Activated CD4-positive, alpha-beta memory T cell treated with anti-CD3 and anti-CD28 coated beads for 36 hours (primary cell): ENCODE measurements at regions not wholly inside any gene's neighbourhood (a gene's known extent, or its start where the extent isn't known, plus 50 kb on each side); places are given as distances from the start of the nearest gene placed in this dataset.

Experiments used
- CTCF ChIA-PET: fragments of 350-600 bp; sonication (Branson Sonifier 250); formaldehyde crosslinking; loops from one replicate; lab custom pipeline; 2021; ENCODE audit warnings: antibody characterized with exemption, inconsistent platforms; lab: Charles Lee
- POLR2A ChIA-PET: fragments of 350-600 bp; sonication (Branson Sonifier 250); formaldehyde crosslinking; loops from one replicate; lab custom pipeline; 2021; ENCODE audit warnings: antibody characterized with exemption; lab: Charles Lee
- DNase-seq: peaks from one replicate; pipeline ENCODE4 v3.0.0-alpha.2; 2020
- H3K27ac Mint-ChIP-seq: one replicate; pipeline ENCODE4 v1.8.0; 2021; ENCODE audit warnings: mixed read lengths
- H3K27me3 Mint-ChIP-seq: one replicate; pipeline ENCODE4 v1.8.0; 2021; ENCODE audit warnings: mixed read lengths
- H3K36me3 Mint-ChIP-seq: one replicate; pipeline ENCODE4 v1.8.0; 2021; ENCODE audit warnings: mixed read lengths
- H3K4me1 Mint-ChIP-seq: one replicate; pipeline ENCODE4 v1.8.0; 2021; ENCODE audit warnings: low read depth, mixed read lengths
- H3K4me3 Mint-ChIP-seq: one replicate; pipeline ENCODE4 v1.8.0; 2021; ENCODE audit warnings: mild to moderate bottlenecking, mixed read lengths
- H3K9me3 Mint-ChIP-seq: one replicate; pipeline ENCODE4 v1.8.0; 2021; ENCODE audit warnings: mixed read lengths
- intact Hi-C: fragments of 100-400 bp; cut with micrococcal nuclease; formaldehyde crosslinking; loops from one replicate; pipeline ENCODE4 v1.15.1; 2023

DNA sequence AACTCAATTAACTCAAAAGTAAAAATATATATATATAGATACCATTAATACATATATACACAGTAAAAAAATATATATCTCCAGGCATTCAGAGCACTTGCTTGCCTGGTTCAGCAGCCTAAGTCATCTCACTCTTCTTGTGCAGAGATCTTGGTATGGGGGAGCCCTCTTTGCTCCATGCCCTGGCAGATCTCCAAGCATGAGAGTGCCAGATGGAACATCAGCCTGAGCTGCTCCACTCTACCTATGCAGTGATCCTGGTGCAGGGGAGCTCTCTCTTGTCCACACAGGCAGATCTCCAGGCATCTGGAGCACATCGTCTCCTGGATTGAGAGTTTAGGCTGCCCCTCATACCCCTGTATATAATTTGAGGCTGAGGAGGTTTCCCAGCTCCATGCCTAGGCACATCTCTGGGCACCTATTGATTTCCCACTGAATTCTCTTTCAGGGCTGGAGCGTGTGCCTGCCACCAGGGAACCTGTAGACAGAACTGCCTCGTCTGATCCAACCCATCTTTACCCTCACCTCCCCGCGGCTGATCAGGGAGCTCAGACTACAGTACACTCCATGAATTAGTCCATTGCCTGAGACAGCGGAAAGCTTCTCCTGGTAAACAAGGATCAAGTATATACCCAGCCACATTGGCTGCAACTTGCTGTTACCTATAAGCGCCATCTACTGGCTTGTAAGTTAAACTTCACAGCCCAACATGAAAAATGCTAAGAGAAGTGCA lies 342.4 kb upstream of the GRIA1 start:
- H3K4me1 Mint-ChIP-seq = no peaks in the 10 kb centered on the region
- no peak overlapping the region for H3K4me3 Mint-ChIP-seq
- H3K36me3 Mint-ChIP-seq = no peaks in the 10 kb centered on the region
- H3K9me3 Mint-ChIP-seq = peaks cover 41% of the 10 kb centered on the region
- ChIA-PET POLR2A (no interaction called here), CTCF (interaction anchor here (1.1 kb wide), 1 partner anchor 817 kb away, joined by 4 read pairs; no protein-coding TSS in a partner anchor)
- intact Hi-C loops = loop anchor here (2.0 kb wide), 1 partner anchor 615 kb away; no protein-coding TSS in a partner anchor
- no peaks in the 10 kb centered on the region for H3K27me3 Mint-ChIP-seq
- H3K27ac Mint-ChIP-seq = no peak overlapping the region
- DNase-seq = no peak

DNA sequence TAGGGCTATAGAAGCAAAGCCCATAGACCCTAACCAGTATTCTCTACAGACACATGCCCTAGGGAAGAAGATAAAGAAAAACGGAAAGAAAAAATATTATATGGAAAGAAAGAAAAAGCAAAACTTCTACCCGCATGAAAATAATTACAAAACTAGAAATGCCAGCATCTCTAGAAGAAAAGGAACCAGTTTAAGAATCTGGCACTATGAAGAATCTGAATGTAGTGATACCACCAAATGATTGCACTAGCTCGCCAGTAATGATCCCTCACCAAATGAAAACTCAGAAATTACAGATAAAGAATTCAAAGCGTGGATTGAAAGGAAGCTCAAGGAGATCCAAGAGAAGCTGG lies 341.9 kb upstream of the GRIA1 start:
- ChIA-PET CTCF (interaction anchor here (0.5 kb wide), 1 partner anchor 165 kb away, joined by 3 read pairs; no protein-coding TSS in a partner anchor), POLR2A (no interaction called here)
- intact Hi-C loops = loop anchor here (2.0 kb wide), 1 partner anchor 616 kb away; no protein-coding TSS in a partner anchor
- no peak overlapping the region for H3K4me3 Mint-ChIP-seq
- H3K4me1 Mint-ChIP-seq = no peaks in the 10 kb centered on the region
- DNase-seq = no peak
- no peaks in the 10 kb centered on the region for H3K27me3 Mint-ChIP-seq
- H3K27ac Mint-ChIP-seq = no peak overlapping the region
- H3K36me3 Mint-ChIP-seq = no peaks in the 10 kb centered on the region
- peaks cover 41% of the 10 kb centered on the region for H3K9me3 Mint-ChIP-seq

DNA sequence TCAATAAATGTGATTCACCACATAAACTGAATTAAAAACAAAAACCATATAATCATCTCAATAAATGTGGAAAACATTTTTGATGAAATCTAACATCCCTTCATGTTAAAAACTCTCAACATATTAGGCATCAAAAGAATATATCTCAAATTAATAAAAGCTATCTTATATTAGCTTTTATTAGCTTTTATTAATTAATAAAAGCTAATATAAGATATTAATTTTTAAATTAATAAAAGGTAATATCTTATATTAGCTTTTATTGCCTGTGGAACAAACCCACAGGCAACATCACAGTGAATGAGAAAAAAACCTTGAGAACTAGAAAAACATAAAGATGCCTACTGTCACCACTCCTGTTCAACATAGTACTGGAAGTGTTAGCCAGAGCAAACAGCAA lies 338.9 kb upstream of the GRIA1 start:
- Mint-ChIP-seq H3K27me3 (no peaks in the 10 kb centered on the region), H3K4me1 (no peaks in the 10 kb centered on the region), H3K36me3 (no peaks in the 10 kb centered on the region), H3K9me3 (peaks cover 30% of the 10 kb centered on the region), H3K27ac (no peak overlapping the region), H3K4me3 (no peak overlapping the region)
- no peak for DNase-seq
- CTCF ChIA-PET = no interaction called here
- intact Hi-C loops = no loop called here
- POLR2A ChIA-PET = no interaction called here

DNA sequence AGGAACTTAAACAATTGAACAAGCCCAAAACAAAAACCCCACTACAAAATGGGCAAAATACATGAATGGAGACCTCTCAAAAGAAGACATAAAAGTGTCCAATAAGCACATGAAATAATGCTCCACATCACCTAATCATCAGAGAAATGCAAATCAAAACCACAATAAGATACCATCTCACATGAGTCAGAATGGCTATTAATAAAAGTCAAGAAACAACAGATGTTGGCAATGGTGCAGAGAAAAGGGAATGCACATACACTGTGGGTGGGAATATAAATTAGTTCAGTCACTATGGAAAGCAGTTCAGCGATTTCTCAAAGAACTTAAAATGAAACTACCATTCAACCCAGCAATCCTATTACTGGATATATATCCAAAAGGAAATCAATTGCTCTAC lies 337.4 kb upstream of the GRIA1 start:
- Mint-ChIP-seq H3K4me1 (no peaks in the 10 kb centered on the region), H3K27me3 (no peaks in the 10 kb centered on the region), H3K27ac (no peak overlapping the region), H3K36me3 (no peaks in the 10 kb centered on the region), H3K4me3 (no peak overlapping the region), H3K9me3 (peaks cover 26% of the 10 kb centered on the region)
- no peak for DNase-seq
- CTCF ChIA-PET = no interaction called here
- intact Hi-C loops = no loop called here
- POLR2A ChIA-PET = no interaction called here

DNA sequence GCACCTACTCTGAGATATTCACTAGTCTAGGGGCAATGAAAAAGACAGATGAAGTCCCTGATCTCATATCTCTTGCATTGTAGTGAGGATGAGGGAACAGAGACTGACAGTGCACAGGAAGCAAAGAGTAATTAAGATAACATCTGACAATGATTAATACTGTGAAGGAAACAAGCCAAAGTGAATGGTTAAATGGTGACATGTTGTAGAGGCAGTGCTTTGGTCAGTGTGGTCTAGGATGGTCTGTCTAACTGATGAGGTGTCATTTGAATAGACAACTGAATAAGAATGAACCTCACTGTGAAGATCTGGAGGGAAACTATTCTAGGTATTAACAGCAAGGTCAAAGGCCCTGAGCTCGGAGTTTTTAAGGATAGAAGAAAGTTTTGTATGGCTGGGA lies 333.3 kb upstream of the GRIA1 start:
- intact Hi-C loops = no loop called here
- no peaks in the 10 kb centered on the region for H3K36me3 Mint-ChIP-seq
- no peak overlapping the region for H3K4me3 Mint-ChIP-seq
- ChIA-PET POLR2A (no interaction called here), CTCF (no interaction called here)
- H3K4me1 Mint-ChIP-seq = no peaks in the 10 kb centered on the region
- H3K27ac Mint-ChIP-seq = no peak overlapping the region
- DNase-seq = no peak
- H3K9me3 Mint-ChIP-seq = peaks cover 10% of the 10 kb centered on the region
- H3K27me3 Mint-ChIP-seq = no peaks in the 10 kb centered on the region

DNA sequence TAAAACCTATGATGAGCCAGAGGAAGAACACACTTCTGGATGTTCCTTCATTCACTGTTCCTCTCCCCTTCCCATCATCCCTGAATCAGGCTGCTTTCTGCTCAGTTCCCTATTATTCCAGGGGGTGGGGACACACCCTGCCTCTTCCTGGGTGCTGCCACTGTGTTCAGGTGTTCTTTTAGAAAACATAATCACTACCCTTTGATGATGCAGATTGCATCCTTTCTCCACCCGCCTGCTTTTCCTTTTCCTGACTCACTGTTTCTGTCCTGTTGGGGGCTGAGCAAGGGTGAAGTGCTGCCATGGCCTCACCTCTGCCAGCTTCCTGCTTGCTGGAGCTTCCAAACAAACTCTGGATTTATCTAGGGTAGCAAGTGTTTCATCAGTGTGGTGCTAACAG lies 331.9 kb upstream of the GRIA1 start:
- H3K4me1 Mint-ChIP-seq = no peaks in the 10 kb centered on the region
- DNase-seq = no peak
- intact Hi-C loops = loop anchor here (2.0 kb wide), 1 partner anchor 46 kb away; no protein-coding TSS in a partner anchor
- no peaks in the 10 kb centered on the region for H3K36me3 Mint-ChIP-seq
- ChIA-PET CTCF (no interaction called here), POLR2A (no interaction called here)
- H3K4me3 Mint-ChIP-seq = no peak overlapping the region
- peaks cover 5% of the 10 kb centered on the region for H3K9me3 Mint-ChIP-seq
- no peaks in the 10 kb centered on the region for H3K27me3 Mint-ChIP-seq
- no peak overlapping the region for H3K27ac Mint-ChIP-seq

DNA sequence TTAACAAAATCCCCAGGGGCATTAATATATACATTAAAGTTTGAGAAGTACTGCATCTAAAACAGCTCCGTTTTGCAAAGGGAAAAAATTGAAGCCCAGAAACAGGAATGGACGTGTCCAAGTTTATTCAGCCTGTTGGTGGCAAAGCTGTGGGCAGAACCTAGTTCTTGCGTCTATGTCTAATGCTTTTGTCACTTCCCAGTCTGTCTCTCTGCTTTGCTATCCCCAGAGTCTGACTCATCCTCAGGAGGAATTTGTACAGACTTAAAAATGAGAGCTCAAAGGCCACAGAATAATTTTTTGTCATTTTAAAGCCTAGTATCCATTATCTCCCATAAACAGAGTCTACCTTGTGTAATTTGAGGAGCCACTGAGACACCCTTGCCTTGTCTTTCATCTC lies 330.9 kb upstream of the GRIA1 start:
- DNase-seq = no peak
- POLR2A ChIA-PET = no interaction called here
- H3K36me3 Mint-ChIP-seq = no peaks in the 10 kb centered on the region
- H3K4me1 Mint-ChIP-seq = no peaks in the 10 kb centered on the region
- no peak overlapping the region for H3K4me3 Mint-ChIP-seq
- CTCF ChIA-PET = no interaction called here
- H3K27me3 Mint-ChIP-seq = no peaks in the 10 kb centered on the region
- no peak overlapping the region for H3K27ac Mint-ChIP-seq
- H3K9me3 Mint-ChIP-seq = no peaks in the 10 kb centered on the region
- intact Hi-C loops = loop anchor here (2.0 kb wide), 1 partner anchor 47 kb away; no protein-coding TSS in a partner anchor

DNA sequence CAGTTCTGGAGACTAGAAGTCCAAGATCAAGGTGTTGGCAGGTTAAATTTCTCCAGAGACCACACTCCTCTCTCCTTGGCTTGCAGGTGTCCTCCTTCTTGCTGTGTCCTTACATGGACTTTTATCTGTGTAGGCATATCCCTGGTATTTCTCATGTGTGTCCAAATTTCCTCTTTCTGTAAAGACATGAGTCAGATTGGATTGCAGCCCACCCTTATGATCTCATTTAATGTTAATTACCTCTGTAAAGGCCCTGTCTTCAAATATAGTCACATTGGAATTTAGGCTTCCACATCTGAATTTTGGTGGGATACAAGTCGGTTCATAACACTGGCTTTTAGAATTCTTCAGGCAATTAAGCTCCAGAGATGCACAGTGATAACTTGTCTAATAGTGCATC lies 322.2 kb upstream of the GRIA1 start:
- CTCF ChIA-PET = no interaction called here
- Mint-ChIP-seq H3K4me1 (no peaks in the 10 kb centered on the region), H3K9me3 (peaks cover 14% of the 10 kb centered on the region), H3K27ac (no peak overlapping the region), H3K27me3 (no peaks in the 10 kb centered on the region), H3K4me3 (no peak overlapping the region), H3K36me3 (no peaks in the 10 kb centered on the region)
- intact Hi-C loops = no loop called here
- no peak for DNase-seq
- POLR2A ChIA-PET = no interaction called here

DNA sequence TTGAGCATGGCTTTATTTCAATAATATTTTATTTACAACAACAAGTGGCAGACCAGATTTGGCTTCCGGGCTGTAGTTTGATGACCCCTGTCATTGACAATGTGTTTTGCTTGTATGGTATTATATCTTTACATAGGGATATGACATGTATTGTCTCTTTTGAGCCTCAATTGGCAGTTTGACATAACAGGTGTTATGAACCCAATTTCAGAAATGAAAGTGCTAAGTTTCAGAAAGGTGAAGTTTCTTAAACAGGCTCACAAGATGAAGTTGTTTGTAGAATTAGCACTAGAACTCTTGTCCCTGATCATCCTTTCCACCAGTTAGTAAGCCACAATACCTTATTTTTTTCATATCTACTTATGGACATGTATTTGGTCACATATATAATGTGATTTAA lies 303.0 kb upstream of the GRIA1 start:
- CTCF ChIA-PET = no interaction called here
- POLR2A ChIA-PET = no interaction called here

DNA sequence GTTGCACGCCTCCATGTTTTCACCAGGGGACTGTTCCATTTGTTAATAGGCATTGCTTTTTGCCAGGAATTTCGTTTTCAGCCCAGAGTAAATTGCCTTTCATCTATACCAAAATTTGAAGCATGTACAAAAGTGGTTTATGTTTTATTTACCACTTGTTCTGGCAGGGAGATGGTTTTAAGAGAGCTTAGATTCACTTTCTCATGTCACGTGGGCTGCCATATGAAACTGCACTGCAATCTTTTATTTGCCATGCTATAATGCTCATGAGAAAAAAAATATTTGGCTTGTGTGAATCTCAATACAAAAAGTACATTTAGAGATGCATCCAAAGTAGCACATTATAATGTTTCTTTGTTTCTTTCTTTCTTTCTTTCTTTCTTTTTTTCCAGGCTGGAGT lies 284.1 kb upstream of the GRIA1 start:
- POLR2A ChIA-PET = no interaction called here

More for the DNA sequence above, 303.0 kb upstream of the GRIA1 start:
- peaks cover 13% of the 10 kb centered on the region for H3K9me3 Mint-ChIP-seq
- DNase-seq = no peak
- no peak overlapping the region for H3K27ac Mint-ChIP-seq
- H3K36me3 Mint-ChIP-seq = no peaks in the 10 kb centered on the region
- no peak overlapping the region for H3K4me3 Mint-ChIP-seq
- intact Hi-C loops = no loop called here
- H3K27me3 Mint-ChIP-seq = no peaks in the 10 kb centered on the region
- H3K4me1 Mint-ChIP-seq = no peaks in the 10 kb centered on the region

DNA sequence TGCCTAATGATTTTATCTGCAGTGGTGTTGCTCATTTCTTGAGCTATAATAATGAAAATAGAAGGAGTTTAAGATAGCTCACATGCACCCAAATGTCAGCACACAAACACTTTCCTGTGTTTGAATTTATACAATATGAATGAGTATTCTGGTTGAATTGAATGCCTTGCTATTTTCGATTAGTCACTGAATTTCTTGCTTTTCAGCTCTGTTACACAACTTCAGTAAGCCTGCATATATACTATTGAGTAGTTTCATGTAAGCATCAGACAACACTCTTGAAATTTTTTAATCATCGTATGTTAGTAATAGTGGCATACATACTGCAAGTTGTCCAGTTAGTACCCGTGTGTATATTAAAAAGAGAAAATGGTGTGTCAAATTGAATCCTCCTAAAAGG lies 281.5 kb upstream of the GRIA1 start:
- intact Hi-C loops = no loop called here
- Mint-ChIP-seq H3K27ac (no peak overlapping the region), H3K36me3 (no peaks in the 10 kb centered on the region), H3K9me3 (peaks cover 3% of the 10 kb centered on the region), H3K4me3 (no peak overlapping the region), H3K4me1 (no peaks in the 10 kb centered on the region), H3K27me3 (no peaks in the 10 kb centered on the region)
- DNase-seq = no peak
- ChIA-PET CTCF (no interaction called here), POLR2A (no interaction called here)

More for the DNA sequence above, 284.1 kb upstream of the GRIA1 start:
- Mint-ChIP-seq H3K27me3 (no peaks in the 10 kb centered on the region), H3K27ac (no peak overlapping the region), H3K9me3 (peaks cover 3% of the 10 kb centered on the region), H3K4me1 (no peaks in the 10 kb centered on the region), H3K36me3 (no peaks in the 10 kb centered on the region), H3K4me3 (no peak overlapping the region)
- DNase-seq = no peak
- CTCF ChIA-PET = no interaction called here
- intact Hi-C loops = no loop called here

DNA sequence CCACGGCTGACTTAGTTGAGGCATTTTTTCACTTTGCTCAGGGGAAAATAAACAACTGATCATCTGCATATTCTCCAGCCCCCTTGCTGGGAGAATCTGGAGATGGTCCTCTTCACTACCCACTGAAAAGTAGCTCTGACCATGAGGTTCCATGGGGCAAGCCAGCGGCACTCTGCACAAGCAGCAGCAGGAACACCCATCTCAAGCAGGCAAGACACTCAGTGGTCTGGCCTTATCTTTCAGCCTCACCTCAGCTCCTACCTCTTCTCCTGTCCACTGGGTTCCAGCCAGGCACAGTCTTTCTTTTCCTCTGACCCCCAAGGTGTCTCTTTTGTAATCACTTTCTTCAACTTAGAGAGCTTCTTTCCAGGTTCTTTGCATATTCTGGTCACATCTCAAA lies 280.8 kb upstream of the GRIA1 start:
- no peaks in the 10 kb centered on the region for H3K36me3 Mint-ChIP-seq
- POLR2A ChIA-PET = no interaction called here
- H3K9me3 Mint-ChIP-seq = peaks cover 5% of the 10 kb centered on the region
- no peak for DNase-seq
- no peaks in the 10 kb centered on the region for H3K27me3 Mint-ChIP-seq
- H3K27ac Mint-ChIP-seq = no peak overlapping the region
- no peaks in the 10 kb centered on the region for H3K4me1 Mint-ChIP-seq
- CTCF ChIA-PET = no interaction called here
- H3K4me3 Mint-ChIP-seq = no peak overlapping the region
- intact Hi-C loops = no loop called here

DNA sequence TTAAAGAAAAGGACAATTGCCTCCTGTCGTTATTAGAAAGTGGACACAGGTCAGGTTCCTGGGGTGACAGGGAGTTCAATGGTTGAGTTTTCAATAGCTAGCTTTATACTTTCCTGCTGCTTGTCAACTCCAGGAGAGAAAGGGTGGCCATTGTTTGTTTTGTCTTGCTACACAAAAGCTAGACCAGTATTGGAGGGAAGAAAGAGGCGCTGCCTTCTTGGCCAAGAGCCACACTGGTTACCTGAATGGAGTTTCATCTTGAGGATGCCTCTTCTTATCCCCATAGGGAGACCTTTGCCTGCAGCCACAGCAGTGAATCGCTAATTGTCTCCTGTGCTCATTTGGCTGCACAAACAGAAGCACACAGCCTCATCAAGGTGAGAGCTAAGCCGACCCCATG lies 279.4 kb upstream of the GRIA1 start:
- H3K4me3 Mint-ChIP-seq = no peak overlapping the region
- ChIA-PET CTCF (no interaction called here), POLR2A (no interaction called here)
- H3K27ac Mint-ChIP-seq = no peak overlapping the region
- H3K36me3 Mint-ChIP-seq = no peaks in the 10 kb centered on the region
- peaks cover 14% of the 10 kb centered on the region for H3K9me3 Mint-ChIP-seq
- H3K4me1 Mint-ChIP-seq = no peaks in the 10 kb centered on the region
- no peak for DNase-seq
- no peaks in the 10 kb centered on the region for H3K27me3 Mint-ChIP-seq
- intact Hi-C loops = no loop called here
